GM23338 (cell line): ENCODE measurements at regions not wholly inside any gene's neighbourhood (a gene's known extent, or its start where the extent isn't known, plus 50 kb on each side); places are given as distances from the start of the nearest gene placed in this dataset.

Source experiments
- ATAC-seq: fragments of 200-7000 bp; cut with Tn5 transposase; 3 replicates; pipeline ENCODE4 v1.9.1; 2020
- DNase-seq: peaks from one replicate; pipeline ENCODE4 v3.0.0-alpha.2; 2015; ENCODE audit warnings: low spot score
- H2AFZ ChIP-seq: fragments of 200-600 bp; sonication (generic); 2 replicates; pipeline ENCODE4 v1.8.0; 2016; ENCODE audit warnings: antibody characterized with exemption, mild to moderate bottlenecking, moderate library complexity
- H3F3A ChIP-seq: fragments of 200-600 bp; sonication (generic); replicated peaks from 2 replicates; pipeline ENCODE4 v1.8.0; 2017; ENCODE audit warnings: antibody characterized with exemption, mixed run types, low read depth
- H3K27ac ChIP-seq: fragments of 200-600 bp; sonication (generic); 2 replicates; pipeline ENCODE4 v1.6.1; 2016; ENCODE audit warnings: low read depth
- H3K27me3 ChIP-seq: fragments of 200-600 bp; sonication (generic); 2 replicates; pipeline ENCODE4 v1.8.0; 2016; ENCODE audit warnings: mild to moderate bottlenecking, mixed run types, moderate library complexity; ENCODE audit not compliant: insufficient read depth
- H3K36me3 ChIP-seq: fragments of 200-600 bp; sonication (generic); 2 replicates; pipeline ENCODE4 v1.8.0; 2016; ENCODE audit warnings: mild to moderate bottlenecking; ENCODE audit not compliant: insufficient read depth
- H3K4me1 ChIP-seq: fragments of 200-600 bp; sonication (generic); 2 replicates; pipeline ENCODE4 v1.8.0; 2016; ENCODE audit warnings: mild to moderate bottlenecking, moderate library complexity; ENCODE audit not compliant: insufficient read depth
- H3K4me2 ChIP-seq: fragments of 200-600 bp; sonication (generic); 2 replicates; pipeline ENCODE4 v1.7.1; 2017; ENCODE audit warnings: mixed run types
- H3K4me3 ChIP-seq: fragments of 200-600 bp; sonication (generic); 2 replicates; pipeline ENCODE4 v1.6.1; 2016; ENCODE audit warnings: mixed run types
- H3K79me2 ChIP-seq: fragments of 200-600 bp; sonication (generic); replicated peaks from 2 replicates; pipeline ENCODE4 v1.8.0; 2017; ENCODE audit warnings: mild to moderate bottlenecking; ENCODE audit not compliant: insufficient read depth
- H3K9me2 ChIP-seq: fragments of 200-600 bp; sonication (generic); 2 replicates; pipeline ENCODE4 v1.8.0; 2017; ENCODE audit not compliant: insufficient read depth
- H4K20me1 ChIP-seq: fragments of 200-600 bp; sonication (generic); replicated peaks from 2 replicates; pipeline ENCODE4 v1.8.0; 2017; ENCODE audit warnings: mild to moderate bottlenecking; ENCODE audit not compliant: insufficient read depth
- H3K27ac Mint-ChIP-seq: 2 replicates; pipeline ENCODE4 v1.8.0; 2020; ENCODE audit warnings: inconsistent platforms, mild to moderate bottlenecking, moderate library complexity, mixed read lengths
- H3K27me3 Mint-ChIP-seq: 3 replicates; pipeline ENCODE4 v1.8.0; 2022; ENCODE audit warnings: low read depth, mild to moderate bottlenecking, moderate library complexity, mixed read lengths, inconsistent platforms; ENCODE audit not compliant: insufficient read depth, poor library complexity
- H3K36me3 Mint-ChIP-seq: 3 replicates; pipeline ENCODE4 v1.8.0; 2021; ENCODE audit warnings: low read depth, mild to moderate bottlenecking, inconsistent platforms, moderate library complexity, mixed read lengths
- H3K4me1 Mint-ChIP-seq: 3 replicates; pipeline ENCODE4 v1.8.0; 2020; ENCODE audit warnings: mild to moderate bottlenecking, inconsistent platforms, mixed read lengths
- H3K4me3 Mint-ChIP-seq: 3 replicates; pipeline ENCODE4 v1.8.0; 2021; ENCODE audit warnings: moderate library complexity, mild to moderate bottlenecking, inconsistent platforms, mixed read lengths
- H3K9me3 Mint-ChIP-seq: 3 replicates; pipeline ENCODE4 v1.8.0; 2020; ENCODE audit warnings: moderate library complexity, mild to moderate bottlenecking, inconsistent platforms, mixed read lengths
- CREB1 ChIP-seq: fragments of 250-450 bp; sonication (Bioruptor Pico); IDR thresholded peaks from 2 replicates; pipeline ENCODE4 v1.5.0; 2020; ENCODE audit warnings: low read depth, mild to moderate bottlenecking, moderate library complexity
- CTCF ChIP-seq, 2 experiments: fragments of 200-600 bp in 1 of 2; sonication (generic) in 1 of 2; conservative IDR thresholded peaks; 2 replicates each; pipeline versions ENCODE4 v1.5.1 to v1.6.1; 2016 to 2017; ENCODE audit warnings: antibody characterized with exemption in 2 of 2, low read depth in 2 of 2, mild to moderate bottlenecking in 2 of 2, moderate library complexity in 1 of 2
- ETS1 ChIP-seq: IDR thresholded peaks from 2 replicates; pipeline ENCODE4 v1.6.1; 2016; ENCODE audit warnings: antibody characterized with exemption
- EZH2 ChIP-seq: fragments of 200-600 bp; sonication (generic); IDR thresholded peaks from one replicate; pipeline ENCODE4 v1.8.0; 2017; ENCODE audit warnings: antibody characterized with exemption, mild to moderate bottlenecking, low read depth; ENCODE audit not compliant: unreplicated experiment
- JUNB ChIP-seq: IDR thresholded peaks from one replicate; pipeline ENCODE4 v1.6.1; 2016; ENCODE audit warnings: antibody characterized with exemption; ENCODE audit not compliant: unreplicated experiment
- NANOG ChIP-seq: IDR thresholded peaks from 2 replicates; pipeline ENCODE4 v1.6.1; 2016; ENCODE audit warnings: antibody characterized with exemption, borderline replicate concordance
- POLR2AphosphoS5 ChIP-seq: IDR thresholded peaks from 2 replicates; pipeline ENCODE4 v1.6.1; 2016; ENCODE audit warnings: antibody characterized with exemption, low read depth
- REST ChIP-seq: IDR thresholded peaks from one replicate; pipeline ENCODE4 v1.6.1; 2018; ENCODE audit warnings: antibody characterized with exemption; ENCODE audit not compliant: unreplicated experiment
- STAT1 ChIP-seq: IDR thresholded peaks from one replicate; pipeline ENCODE4 v1.6.1; 2016; ENCODE audit warnings: antibody characterized with exemption; ENCODE audit not compliant: unreplicated experiment
- ZNF114 ChIP-seq: fragments of 250-450 bp; sonication (Bioruptor Pico); IDR thresholded peaks from 2 replicates; pipeline ENCODE4 v1.5.0; 2020; ENCODE audit warnings: mild to moderate bottlenecking, moderate library complexity
- ZNF331 ChIP-seq: fragments of 250-450 bp; sonication (Bioruptor Pico); IDR thresholded peaks from 2 replicates; pipeline ENCODE4 v1.5.0; 2020; ENCODE audit warnings: low read depth, mild to moderate bottlenecking, moderate library complexity
- ZNF462 ChIP-seq: fragments of 250-450 bp; sonication (Bioruptor Pico); IDR thresholded peaks from 2 replicates; pipeline ENCODE4 v1.5.0; 2020; ENCODE audit warnings: mild to moderate bottlenecking, moderate library complexity

GRCh38 chr5:39494107-39494510 is 69.3 kb upstream of the DAB2 start (continued):
- TF ChIP-seq REST (no peak), NANOG (no peak), CREB1 (CRISPR knock-in tag) (no peak)

GRCh38 chr5:39491210-39491609 is 66.4 kb upstream of the DAB2 start:
- Mint-ChIP-seq H3K27me3 (no peaks in the 10 kb centered on the region), H3K4me3 (no peak overlapping the region)
- no peaks in the 10 kb centered on the region for H3K9me2 ChIP-seq
- TF ChIP-seq JUNB, result no peak
- TF ChIP-seq ZNF462 (CRISPR knock-in tag), result no peak
- TF ChIP-seq ZNF331 (CRISPR knock-in tag), result no peak
- no peak for TF ChIP-seq STAT1
- no peak for TF ChIP-seq POLR2AphosphoS5
- TF ChIP-seq CTCF (conservative IDR thresholded peaks at IDR 0.05; ENCODE audit: low read depth in 2 of 2), result no peak
- TF ChIP-seq ETS1, result no peak
- no peak for TF ChIP-seq EZH2
- TF ChIP-seq CREB1 (CRISPR knock-in tag), result no peak
- TF ChIP-seq ZNF114 (CRISPR knock-in tag), result no peak

More at GRCh38 chr5:39491210-39491609, 66.4 kb upstream of the DAB2 start:
- H2AFZ ChIP-seq, result no peak overlapping the region
- H3K9me3 Mint-ChIP-seq, result peaks cover 9% of the 10 kb centered on the region; the same call in 2 of the 3 replicates
- no peak overlapping the region for H3K27ac ChIP-seq
- H4K20me1 ChIP-seq, result no peaks in the 10 kb centered on the region
- no peak overlapping the region for H3K4me3 ChIP-seq
- no peak for ATAC-seq
- no peaks in the 10 kb centered on the region for H3K79me2 ChIP-seq
- no peaks in the 10 kb centered on the region for H3K27me3 ChIP-seq
- peaks cover 12% of the 10 kb centered on the region; the same call in 1 of the 2 replicates for H3K4me1 ChIP-seq
- H3K27ac Mint-ChIP-seq, result no peak overlapping the region
- no peaks in the 10 kb centered on the region for H3F3A ChIP-seq
- no peak for DNase-seq
- no peaks in the 10 kb centered on the region for H3K36me3 Mint-ChIP-seq
- peaks cover 12% of the 10 kb centered on the region; the same call in 2 of the 3 replicates for H3K4me1 Mint-ChIP-seq
- no peaks in the 10 kb centered on the region for H3K36me3 ChIP-seq
- no peak overlapping the region for H3K4me2 ChIP-seq
